Effector CD8-positive, alpha-beta T cell (primary cell): ENCODE measurements at regions not wholly inside any gene's neighbourhood (a gene's known extent, or its start where the extent isn't known, plus 50 kb on each side); places are given as distances from the start of the nearest gene placed in this dataset.
"Not testable (repeated sequence)": the region's sequence is repeated elsewhere in the genome, so short reads cannot be mapped to it uniquely, and the experiment has no call there.

ENCODE experiments used
- DNase-seq: peaks from one replicate; lab custom pipeline; 2025; lab: John Stamatoyannopoulos, UW

DNA sequence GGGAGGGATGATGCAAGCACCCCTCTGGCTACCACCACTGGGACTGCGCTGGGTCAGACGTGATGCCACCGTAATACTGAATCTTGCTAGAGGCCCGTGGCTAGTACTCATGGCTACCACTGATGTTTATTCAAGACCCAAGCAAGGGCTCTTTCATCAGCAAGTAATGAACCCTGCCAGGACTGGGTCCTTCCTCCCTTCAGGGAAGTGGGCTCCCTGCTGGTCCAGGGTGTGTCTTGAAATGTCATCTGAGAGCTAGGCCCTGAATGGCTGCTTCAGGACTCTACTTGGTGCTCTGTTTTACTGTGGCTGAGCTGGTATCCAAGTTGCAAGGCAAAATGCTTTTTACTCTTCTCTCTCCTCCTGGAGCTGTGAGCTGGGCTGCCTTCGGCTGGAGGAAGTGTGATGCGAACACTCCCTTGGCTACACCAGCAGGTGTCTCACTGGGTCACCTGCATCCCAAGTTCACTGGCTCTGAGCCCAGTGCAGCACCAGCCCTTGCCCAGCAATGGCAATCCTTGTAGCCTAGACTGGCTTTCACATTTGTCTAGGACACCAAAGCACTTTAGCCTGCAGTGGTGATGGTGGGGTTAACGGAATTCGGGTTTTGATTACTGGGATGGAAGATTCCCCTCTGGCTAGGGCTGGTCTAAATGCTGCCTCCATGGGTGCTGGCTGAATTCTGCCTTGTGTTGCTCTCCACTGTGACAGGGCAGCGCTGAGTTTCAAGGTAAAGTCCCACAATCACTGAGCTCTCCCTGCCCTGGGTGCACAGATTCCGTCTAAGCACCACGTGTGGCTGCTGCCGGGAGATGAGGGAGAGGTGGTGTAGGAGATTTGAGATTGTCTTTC is 98.6 kb downstream of the USP22 start:
- DNase-seq: no peak

DNA sequence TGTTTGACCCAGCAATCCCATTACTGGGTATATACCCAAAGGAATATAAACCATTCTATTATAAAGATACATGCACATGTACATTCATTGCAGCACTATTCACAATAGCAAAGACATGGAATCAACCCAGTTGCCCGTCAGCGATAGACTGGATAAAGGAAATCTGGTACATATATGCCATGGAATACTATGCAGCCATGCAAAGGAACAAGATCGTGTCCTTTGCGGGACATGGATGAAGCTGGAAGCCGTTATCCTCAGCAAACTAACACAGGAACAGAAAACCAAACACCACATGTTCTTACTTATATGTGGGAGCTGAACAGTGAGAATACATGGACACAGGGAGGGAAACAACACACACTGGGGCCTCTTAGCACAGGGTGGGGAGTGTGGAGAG is 95.1 kb downstream of the USP22 start:
- not testable (repeated sequence) for DNase-seq

DNA sequence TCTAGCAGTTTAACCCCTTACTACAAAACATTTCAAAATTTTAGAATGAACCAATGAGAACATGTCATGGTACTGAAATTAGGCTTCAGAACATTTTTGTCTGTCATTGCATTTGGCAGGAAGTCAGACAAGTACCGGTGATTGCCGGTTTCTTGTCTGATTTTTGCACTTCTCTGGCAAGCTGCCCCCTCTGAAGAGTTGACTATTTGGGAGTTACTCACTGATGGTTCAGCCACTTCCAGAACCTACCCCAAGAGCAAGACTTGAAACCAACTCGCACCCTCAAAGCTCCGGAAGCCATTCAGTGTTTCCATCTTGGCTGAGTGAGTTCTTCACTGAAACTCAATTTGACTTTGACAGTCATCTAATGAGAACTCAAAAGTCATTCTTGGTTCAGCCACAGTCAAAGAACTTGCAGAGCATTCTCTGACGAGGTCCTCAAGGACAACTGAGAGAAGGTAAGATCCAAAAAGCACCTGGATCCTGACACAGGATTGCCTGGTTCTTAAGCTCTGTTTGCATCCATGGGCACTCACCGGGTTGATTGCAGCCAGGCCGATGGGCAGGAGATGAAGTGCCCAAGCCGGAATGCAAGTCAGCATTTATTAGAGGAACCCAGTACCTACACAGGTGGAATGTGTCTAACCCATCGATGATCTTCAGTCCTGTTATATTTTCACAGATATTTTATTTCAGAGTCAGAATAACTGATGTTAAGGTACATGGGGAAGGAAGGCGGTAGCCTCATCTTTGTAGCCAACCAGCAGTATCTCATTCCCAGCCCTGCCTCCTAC is 93.6 kb downstream of the USP22 start:
- DNase-seq: no peak
